ENCODE measurements at regions not wholly inside any gene's neighbourhood (a gene's known extent, or its start where the extent isn't known, plus 50 kb on each side); places are given as distances from the start of the nearest gene placed in this dataset.

DNA sequence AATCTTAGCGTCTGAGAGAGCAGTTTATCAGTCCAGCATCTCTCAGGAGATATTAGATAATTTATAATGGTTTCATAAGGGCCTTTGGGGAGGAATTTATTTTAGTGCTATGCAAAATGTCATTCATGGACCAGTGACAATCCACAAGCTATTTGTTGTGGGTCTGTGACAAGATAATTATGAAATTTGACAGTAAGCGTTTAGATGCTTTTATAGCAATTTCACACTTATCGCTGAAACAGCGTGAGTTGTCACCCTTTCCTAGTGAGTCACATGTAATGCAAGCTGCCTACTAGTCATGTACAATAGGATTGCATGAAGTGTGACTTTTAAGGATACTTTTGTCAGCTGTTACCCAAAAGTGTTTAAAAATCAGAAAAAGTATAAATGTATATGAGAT lies 315.6 kb upstream of the THBS1 start:
- H3K4me1 ChIP-seq: no peaks in the 10 kb centered on the region
- H3K27me3 ChIP-seq: no peaks in the 10 kb centered on the region
- no peaks in the 10 kb centered on the region for H3K36me3 ChIP-seq
- H3K9me3 ChIP-seq: no peaks in the 10 kb centered on the region
- no peak overlapping the region for H3K4me3 ChIP-seq
- no peak for DNase-seq
- TF ChIP-seq CTCF (IDR thresholded peaks at IDR 0.05): no peak
- no peak for TF ChIP-seq POLR2A (IDR thresholded peaks at IDR 0.05)
- H3K27ac ChIP-seq: no peak overlapping the region

DNA sequence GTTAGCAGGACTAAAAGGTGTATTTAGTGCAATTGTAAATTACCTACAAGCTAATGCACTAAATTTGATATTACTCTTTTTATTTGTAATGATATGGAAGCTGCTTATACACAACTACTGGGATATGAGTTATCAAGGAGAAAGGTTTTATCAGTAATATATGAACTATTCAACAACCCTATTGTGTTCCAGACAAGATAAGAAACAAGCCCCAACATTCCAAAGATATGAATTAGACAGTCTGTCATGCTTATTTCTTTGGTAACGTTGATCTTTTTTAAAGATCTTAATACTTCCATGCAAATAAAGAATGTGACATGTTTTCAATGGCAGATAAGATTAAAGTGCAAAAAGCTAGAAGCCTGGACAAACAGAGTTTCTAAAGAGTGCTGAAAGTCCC lies 314.0 kb upstream of the THBS1 start:
- no peak for TF ChIP-seq CTCF (IDR thresholded peaks at IDR 0.05)
- TF ChIP-seq POLR2A (IDR thresholded peaks at IDR 0.05): no peak
- no peak overlapping the region for H3K4me3 ChIP-seq
- H3K27me3 ChIP-seq: no peaks in the 10 kb centered on the region
- no peaks in the 10 kb centered on the region for H3K36me3 ChIP-seq
- no peak overlapping the region for H3K27ac ChIP-seq
- no peak for DNase-seq
- H3K4me1 ChIP-seq: no peaks in the 10 kb centered on the region
- no peaks in the 10 kb centered on the region for H3K9me3 ChIP-seq

GRCh38 chr15:39267685-39268084 lies 313.2 kb upstream of the THBS1 start:
- Histone ChIP-seq H3K9me3 (no peaks in the 10 kb centered on the region), H3K4me1 (no peaks in the 10 kb centered on the region), H3K27ac (no peak overlapping the region), H3K4me3 (no peak overlapping the region), H3K36me3 (no peaks in the 10 kb centered on the region), H3K27me3 (no peaks in the 10 kb centered on the region)
- DNase-seq: no peak
- TF ChIP-seq CTCF (IDR thresholded peaks at IDR 0.05) (no peak), POLR2A (IDR thresholded peaks at IDR 0.05) (no peak)

DNA sequence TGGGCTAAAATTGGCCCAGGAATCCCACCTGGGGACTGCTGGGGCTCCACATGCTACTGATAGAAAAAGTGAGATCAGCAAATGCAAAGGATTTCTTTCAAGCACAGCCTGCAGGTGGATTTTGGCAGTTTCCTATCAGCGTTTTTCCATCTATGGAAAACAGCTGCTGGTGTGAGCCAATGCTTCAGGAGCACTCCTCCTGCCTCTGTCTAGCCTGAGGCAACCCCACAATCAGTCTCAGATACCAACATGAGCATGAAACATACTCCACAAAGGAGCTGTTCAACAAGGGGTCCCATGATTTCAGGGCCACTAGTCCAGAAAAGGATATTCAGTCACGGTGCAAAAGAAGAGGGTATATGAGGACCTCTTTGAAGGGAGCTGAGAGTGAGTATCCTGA lies 311.5 kb upstream of the THBS1 start:
- Histone ChIP-seq H3K4me1 (no peaks in the 10 kb centered on the region), H3K9me3 (no peaks in the 10 kb centered on the region), H3K36me3 (no peaks in the 10 kb centered on the region), H3K27me3 (no peaks in the 10 kb centered on the region), H3K27ac (no peak overlapping the region), H3K4me3 (no peak overlapping the region)
- no peak for TF ChIP-seq CTCF (IDR thresholded peaks at IDR 0.05)
- TF ChIP-seq POLR2A (IDR thresholded peaks at IDR 0.05): no peak
- no peak for DNase-seq

DNA sequence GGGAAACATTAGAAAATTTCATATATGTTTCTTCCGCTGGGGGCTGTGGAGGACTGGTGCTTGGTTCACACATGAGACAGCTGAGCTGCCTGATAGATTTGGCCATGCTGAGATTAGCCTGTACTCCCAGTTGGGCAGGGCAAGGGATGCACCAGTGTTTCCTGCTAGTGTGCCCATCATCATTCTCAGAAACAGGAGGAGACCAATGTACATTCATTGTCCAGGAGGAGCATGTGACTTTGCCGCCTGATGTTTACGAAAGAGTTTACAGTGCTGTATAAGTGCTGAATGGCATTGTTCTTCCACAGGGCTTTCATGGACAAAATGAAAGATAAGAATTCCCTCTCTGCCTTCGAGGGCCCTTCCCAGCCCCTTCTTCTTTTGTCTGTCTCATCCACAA lies 311.1 kb upstream of the THBS1 start:
- no peaks in the 10 kb centered on the region for H3K27me3 ChIP-seq
- no peaks in the 10 kb centered on the region for H3K9me3 ChIP-seq
- no peak overlapping the region for H3K27ac ChIP-seq
- no peaks in the 10 kb centered on the region for H3K36me3 ChIP-seq
- no peaks in the 10 kb centered on the region for H3K4me1 ChIP-seq
- DNase-seq: no peak
- TF ChIP-seq CTCF (IDR thresholded peaks at IDR 0.05) (no peak), POLR2A (IDR thresholded peaks at IDR 0.05) (no peak)
- H3K4me3 ChIP-seq: no peak overlapping the region

GRCh38 chr15:39270221-39270855 lies 310.5 kb upstream of the THBS1 start:
- Histone ChIP-seq H3K4me1 (no peaks in the 10 kb centered on the region), H3K27ac (no peak overlapping the region), H3K4me3 (no peak overlapping the region), H3K36me3 (no peaks in the 10 kb centered on the region), H3K9me3 (no peaks in the 10 kb centered on the region), H3K27me3 (no peaks in the 10 kb centered on the region)
- TF ChIP-seq CTCF (IDR thresholded peaks at IDR 0.05) (no peak), POLR2A (IDR thresholded peaks at IDR 0.05) (no peak)
- DNase-seq: no peak
